ENCODE measurements at regions not wholly inside any gene's neighbourhood (a gene's known extent, or its start where the extent isn't known, plus 50 kb on each side); places are given as distances from the start of the nearest gene placed in this dataset.

DNA sequence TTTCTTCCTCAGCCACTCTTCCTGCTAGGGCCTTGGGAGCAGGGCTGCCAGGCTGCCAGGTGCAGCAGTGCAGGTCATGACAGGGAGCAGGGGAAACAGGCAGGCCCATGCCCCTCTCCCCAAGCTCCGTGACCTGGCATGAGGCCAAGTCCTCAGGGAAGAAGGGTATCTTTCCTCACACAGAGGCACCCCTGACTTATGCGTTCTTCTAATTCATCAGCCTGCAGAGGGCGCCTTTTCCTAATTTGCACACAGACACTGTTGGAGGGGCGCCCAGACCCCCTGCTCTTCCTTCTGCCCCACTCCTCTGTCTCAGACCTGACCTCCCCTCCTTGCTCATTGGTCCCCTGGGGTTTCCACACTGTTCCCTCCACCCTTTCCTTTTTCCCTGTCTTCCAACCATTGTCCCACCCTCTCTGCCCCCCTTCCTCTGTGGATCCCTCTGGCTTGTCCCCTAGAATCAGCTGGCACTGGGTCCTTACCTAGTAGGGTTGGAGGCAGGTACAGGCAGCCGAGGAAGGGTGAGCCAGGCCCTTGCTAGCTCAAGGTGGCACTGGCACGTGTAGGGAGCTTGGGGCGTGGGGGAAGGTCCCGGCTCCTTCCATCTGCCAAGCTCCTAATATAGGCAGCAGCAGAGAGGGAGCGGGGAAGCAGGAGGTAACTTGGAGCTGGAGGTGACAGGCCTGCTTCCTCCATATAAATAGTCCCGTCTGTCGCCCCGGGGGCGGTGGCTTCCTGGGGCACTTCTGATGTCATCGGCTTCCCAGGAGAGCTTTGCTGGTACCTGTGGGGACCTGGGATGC is 154.9 kb upstream of the MLN start:
- TF ChIP-seq, protein P1, sequence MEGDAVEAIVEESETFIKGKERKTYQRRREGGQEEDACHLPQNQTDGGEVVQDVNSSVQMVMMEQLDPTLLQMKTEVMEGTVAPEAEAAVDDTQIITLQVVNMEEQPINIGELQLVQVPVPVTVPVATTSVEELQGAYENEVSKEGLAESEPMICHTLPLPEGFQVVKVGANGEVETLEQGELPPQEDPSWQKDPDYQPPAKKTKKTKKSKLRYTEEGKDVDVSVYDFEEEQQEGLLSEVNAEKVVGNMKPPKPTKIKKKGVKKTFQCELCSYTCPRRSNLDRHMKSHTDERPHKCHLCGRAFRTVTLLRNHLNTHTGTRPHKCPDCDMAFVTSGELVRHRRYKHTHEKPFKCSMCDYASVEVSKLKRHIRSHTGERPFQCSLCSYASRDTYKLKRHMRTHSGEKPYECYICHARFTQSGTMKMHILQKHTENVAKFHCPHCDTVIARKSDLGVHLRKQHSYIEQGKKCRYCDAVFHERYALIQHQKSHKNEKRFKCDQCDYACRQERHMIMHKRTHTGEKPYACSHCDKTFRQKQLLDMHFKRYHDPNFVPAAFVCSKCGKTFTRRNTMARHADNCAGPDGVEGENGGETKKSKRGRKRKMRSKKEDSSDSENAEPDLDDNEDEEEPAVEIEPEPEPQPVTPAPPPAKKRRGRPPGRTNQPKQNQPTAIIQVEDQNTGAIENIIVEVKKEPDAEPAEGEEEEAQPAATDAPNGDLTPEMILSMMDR (IDR thresholded peaks at IDR 0.05; ENCODE audit: low read length): peak; percentile 61
- TF ChIP-seq EZH2 (IDR thresholded peaks at IDR 0.05; ENCODE audit: borderline replicate concordance, low read length): no peak

Data from OCI-LY1 (cell line).